Neural progenitor cell (in vitro differentiated cells): ENCODE measurements at regions not wholly inside any gene's neighbourhood (a gene's known extent, or its start where the extent isn't known, plus 50 kb on each side); places are given as distances from the start of the nearest gene placed in this dataset.
"Not testable (repeated sequence)": the region's sequence is repeated elsewhere in the genome, so short reads cannot be mapped to it uniquely, and the experiment has no call there.

Experiments used
- DNase-seq: peaks from one replicate; pipeline ENCODE4 v3.0.0-alpha.2; 2016; ENCODE audit warnings: low spot score
- H2AFZ ChIP-seq: fragments of 200-600 bp; sonication (generic); replicated peaks from 2 replicates; pipeline ENCODE4 v1.6.1; 2016; ENCODE audit warnings: antibody characterized with exemption
- H3F3A ChIP-seq: fragments of 200-600 bp; sonication (generic); 2 replicates; pipeline ENCODE4 v1.6.1; 2016; ENCODE audit warnings: antibody characterized with exemption, low read depth
- H3K27ac ChIP-seq: fragments of 200-600 bp; sonication (generic); 2 replicates; pipeline ENCODE4 v1.5.1; 2016; ENCODE audit warnings: mild to moderate bottlenecking
- H3K27me3 ChIP-seq: fragments of 200-600 bp; sonication (generic); 2 replicates; pipeline ENCODE4 v1.6.1; 2016; ENCODE audit warnings: mild to moderate bottlenecking, moderate library complexity
- H3K36me3 ChIP-seq: fragments of 200-600 bp; sonication (generic); 2 replicates; pipeline ENCODE4 v1.5.1; 2016
- H3K4me1 ChIP-seq: fragments of 200-600 bp; sonication (generic); 2 replicates; pipeline ENCODE4 v1.6.1; 2016; ENCODE audit warnings: mixed run types
- H3K4me2 ChIP-seq: fragments of 200-600 bp; sonication (generic); 2 replicates; pipeline ENCODE4 v1.6.1; 2016
- H3K4me3 ChIP-seq: fragments of 200-600 bp; sonication (generic); 2 replicates; pipeline ENCODE4 v1.5.1; 2016
- H3K79me2 ChIP-seq: fragments of 200-600 bp; sonication (generic); 2 replicates; pipeline ENCODE4 v1.6.1; 2016; ENCODE audit warnings: low read depth
- H3K9ac ChIP-seq: fragments of 200-600 bp; sonication (generic); 2 replicates; pipeline ENCODE4 v1.6.1; 2016
- H3K9me3 ChIP-seq: fragments of 200-600 bp; sonication (generic); 2 replicates; pipeline ENCODE4 v1.5.1; 2016; ENCODE audit warnings: low read depth
- H4K20me1 ChIP-seq: fragments of 200-600 bp; sonication (generic); 2 replicates; pipeline ENCODE4 v1.6.1; 2016; ENCODE audit warnings: low read depth
- H3K27ac Mint-ChIP-seq: 3 replicates; pipeline ENCODE4 v1.8.0; 2021; ENCODE audit warnings: mixed read lengths
- H3K27me3 Mint-ChIP-seq: 2 replicates; pipeline ENCODE4 v1.8.0; 2022; ENCODE audit warnings: low read depth, mild to moderate bottlenecking, inconsistent platforms, moderate library complexity, mixed read lengths; ENCODE audit not compliant: insufficient read depth
- H3K36me3 Mint-ChIP-seq: 3 replicates; pipeline ENCODE4 v1.8.0; 2021; ENCODE audit warnings: mixed read lengths
- H3K4me1 Mint-ChIP-seq: 3 replicates; pipeline ENCODE4 v1.8.0; 2021; ENCODE audit warnings: mixed read lengths
- H3K4me3 Mint-ChIP-seq: 3 replicates; pipeline ENCODE4 v1.8.0; 2021; ENCODE audit warnings: mild to moderate bottlenecking, moderate library complexity, mixed read lengths
- H3K9me3 Mint-ChIP-seq: 3 replicates; pipeline ENCODE4 v1.8.0; 2020; ENCODE audit warnings: mixed read lengths
- EZH2 ChIP-seq: fragments of 200-600 bp; sonication (generic); IDR thresholded peaks from 2 replicates; pipeline ENCODE4 v1.6.1; 2017; ENCODE audit warnings: antibody characterized with exemption, mild to moderate bottlenecking, moderate library complexity
- EZH2phosphoT487 ChIP-seq: fragments of 200-600 bp; sonication (generic); IDR thresholded peaks from 2 replicates; pipeline ENCODE4 v1.6.1; 2017; ENCODE audit warnings: antibody characterized with exemption
- TF ChIP-seq, protein P1 (sequence below): fragments of 200-600 bp; sonication (generic); IDR thresholded peaks from 2 replicates; pipeline ENCODE4 v1.5.1; 2017; ENCODE audit warnings: antibody characterized with exemption, mild to moderate bottlenecking

DNA sequence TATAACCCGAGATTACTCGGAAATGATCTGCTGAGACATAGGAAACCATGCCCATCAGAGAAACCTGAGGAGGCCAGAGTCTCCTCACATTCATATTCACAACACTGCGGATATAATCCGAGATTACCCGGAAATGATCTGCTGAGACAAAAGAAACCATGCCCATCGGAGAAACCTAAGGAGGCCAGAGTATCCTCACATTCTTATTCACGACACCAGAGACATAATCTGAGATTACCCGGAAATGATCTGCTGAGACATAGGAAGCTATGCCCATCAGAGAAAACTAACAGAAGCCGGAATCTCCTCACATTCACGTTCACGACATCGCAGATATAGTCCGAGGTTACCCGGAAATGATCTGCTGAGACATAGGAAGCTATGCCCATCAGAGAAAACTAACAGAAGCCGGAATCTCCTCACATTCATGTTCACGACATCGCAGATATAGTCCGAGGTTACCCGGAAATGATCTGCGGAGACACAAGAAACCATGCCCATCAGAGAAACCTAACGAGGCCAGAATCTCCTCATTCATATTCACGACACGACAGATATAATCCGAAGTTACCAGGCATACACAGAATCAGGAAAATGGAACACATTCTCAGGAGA, 422.3 kb upstream of the AKR1E2 start:
- H3K36me3 Mint-ChIP-seq, result no peaks in the 10 kb centered on the region
- no peaks in the 10 kb centered on the region for H3K27me3 ChIP-seq
- no peak overlapping the region for H3K27ac Mint-ChIP-seq
- peaks cover 6% of the 10 kb centered on the region for H3K4me1 Mint-ChIP-seq
- H4K20me1 ChIP-seq, result no peaks in the 10 kb centered on the region
- H3K4me3 ChIP-seq, result no peak overlapping the region
- no peaks in the 10 kb centered on the region for H3K36me3 ChIP-seq
- no peak overlapping the region for H3K4me2 ChIP-seq
- H3K9me3 ChIP-seq, result no peaks in the 10 kb centered on the region
- TF ChIP-seq EZH2phosphoT487 (no peak), EZH2 (no peak)
- TF ChIP-seq, protein P1, sequence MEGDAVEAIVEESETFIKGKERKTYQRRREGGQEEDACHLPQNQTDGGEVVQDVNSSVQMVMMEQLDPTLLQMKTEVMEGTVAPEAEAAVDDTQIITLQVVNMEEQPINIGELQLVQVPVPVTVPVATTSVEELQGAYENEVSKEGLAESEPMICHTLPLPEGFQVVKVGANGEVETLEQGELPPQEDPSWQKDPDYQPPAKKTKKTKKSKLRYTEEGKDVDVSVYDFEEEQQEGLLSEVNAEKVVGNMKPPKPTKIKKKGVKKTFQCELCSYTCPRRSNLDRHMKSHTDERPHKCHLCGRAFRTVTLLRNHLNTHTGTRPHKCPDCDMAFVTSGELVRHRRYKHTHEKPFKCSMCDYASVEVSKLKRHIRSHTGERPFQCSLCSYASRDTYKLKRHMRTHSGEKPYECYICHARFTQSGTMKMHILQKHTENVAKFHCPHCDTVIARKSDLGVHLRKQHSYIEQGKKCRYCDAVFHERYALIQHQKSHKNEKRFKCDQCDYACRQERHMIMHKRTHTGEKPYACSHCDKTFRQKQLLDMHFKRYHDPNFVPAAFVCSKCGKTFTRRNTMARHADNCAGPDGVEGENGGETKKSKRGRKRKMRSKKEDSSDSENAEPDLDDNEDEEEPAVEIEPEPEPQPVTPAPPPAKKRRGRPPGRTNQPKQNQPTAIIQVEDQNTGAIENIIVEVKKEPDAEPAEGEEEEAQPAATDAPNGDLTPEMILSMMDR, result no peak
- no peak for DNase-seq
- no peak overlapping the region for H3K4me3 Mint-ChIP-seq
- no peaks in the 10 kb centered on the region for H3K79me2 ChIP-seq
- H2AFZ ChIP-seq, result no peak overlapping the region
- H3K9ac ChIP-seq, result no peak overlapping the region
- H3F3A ChIP-seq, result no peaks in the 10 kb centered on the region
- no peak overlapping the region for H3K27ac ChIP-seq
- H3K4me1 ChIP-seq, result no peaks in the 10 kb centered on the region
- H3K9me3 Mint-ChIP-seq, result no peaks in the 10 kb centered on the region
- peaks cover 5% of the 10 kb centered on the region for H3K27me3 Mint-ChIP-seq

DNA sequence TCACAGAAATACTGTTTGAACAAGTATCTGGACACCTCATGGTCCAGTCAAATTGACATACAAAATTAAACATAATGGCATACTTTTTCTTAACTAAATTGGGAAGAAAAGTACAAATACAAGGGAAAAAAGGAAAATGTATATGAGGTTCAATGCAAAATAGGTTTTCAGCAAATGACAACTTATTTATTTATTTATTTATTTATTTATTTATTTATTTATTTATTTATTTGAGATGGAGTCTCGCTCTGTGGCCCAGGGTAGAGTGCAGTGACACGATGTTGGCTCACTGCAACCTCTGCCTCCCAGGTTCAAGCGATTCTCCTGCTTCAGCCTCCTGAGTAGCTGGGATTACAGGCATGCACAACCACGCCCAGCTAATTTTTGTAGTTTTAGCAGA, 424.9 kb upstream of the AKR1E2 start:
- H3K9me3 ChIP-seq, H3K27ac ChIP-seq, H3K27me3 ChIP-seq, H3F3A ChIP-seq, H3K4me3 ChIP-seq, H3K79me2 ChIP-seq, H4K20me1 ChIP-seq, DNase-seq, H3K4me1 Mint-ChIP-seq, H3K27ac Mint-ChIP-seq, H3K9me3 Mint-ChIP-seq, H3K4me3 Mint-ChIP-seq, H3K36me3 Mint-ChIP-seq, H2AFZ ChIP-seq, H3K4me1 ChIP-seq, H3K9ac ChIP-seq, H3K4me2 ChIP-seq, H3K27me3 Mint-ChIP-seq, H3K36me3 ChIP-seq: not testable (repeated sequence)

DNA sequence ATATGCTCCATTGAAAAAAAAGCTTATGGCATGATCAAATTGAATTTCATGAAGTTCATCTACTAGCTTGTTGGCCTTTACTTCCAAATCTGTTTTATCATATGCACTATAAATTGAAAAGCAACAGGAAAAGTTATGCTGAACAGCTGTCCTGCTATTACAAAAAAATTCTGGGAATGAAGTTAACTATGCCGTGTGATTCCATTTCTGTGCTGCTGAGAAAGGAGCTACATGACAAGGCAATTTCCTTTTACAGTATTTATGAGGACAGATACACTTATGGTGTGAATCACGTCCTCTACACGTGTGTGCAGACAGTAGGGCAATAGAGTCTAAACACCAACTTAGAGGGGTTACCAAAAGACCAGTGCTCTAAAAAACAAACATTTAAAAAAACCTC, 426.5 kb upstream of the AKR1E2 start:
- no peak overlapping the region for H2AFZ ChIP-seq

DNA sequence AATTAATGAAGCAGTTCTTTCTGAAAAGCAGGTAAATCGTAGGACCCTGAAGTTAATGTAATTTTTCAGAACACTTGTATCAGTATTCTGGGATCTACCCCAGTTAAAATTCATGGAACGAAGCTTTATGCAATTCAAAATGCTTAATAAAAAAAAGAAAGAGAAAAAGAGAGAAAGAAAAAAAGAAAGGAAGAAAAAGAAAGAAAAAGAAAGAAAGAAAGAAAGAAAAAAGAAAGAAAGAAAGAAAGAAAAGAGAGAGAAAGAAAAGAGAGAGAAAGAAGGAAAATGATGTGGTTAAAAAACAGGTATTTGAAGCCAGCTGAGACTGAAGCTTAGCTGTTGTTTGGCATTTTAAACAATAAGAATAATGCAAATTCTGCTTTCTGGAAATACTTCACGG, 427.4 kb upstream of the AKR1E2 start:
- Mint-ChIP-seq H3K4me3 (no peak overlapping the region), H3K9me3 (peaks cover 2% of the 10 kb centered on the region), H3K36me3 (no peaks in the 10 kb centered on the region), H3K27me3 (peaks cover 4% of the 10 kb centered on the region), H3K4me1 (no peaks in the 10 kb centered on the region), H3K27ac (no peak overlapping the region)
- no peaks in the 10 kb centered on the region for H3K9me3 ChIP-seq
- H3K4me2 ChIP-seq, result no peak overlapping the region
- no peak overlapping the region for H3K27ac ChIP-seq
- DNase-seq, result no peak
- no peaks in the 10 kb centered on the region for H3K4me1 ChIP-seq
- no peaks in the 10 kb centered on the region for H4K20me1 ChIP-seq
- no peaks in the 10 kb centered on the region for H3K36me3 ChIP-seq
- no peak overlapping the region for H3K4me3 ChIP-seq
- H3K27me3 ChIP-seq, result no peaks in the 10 kb centered on the region
- TF ChIP-seq EZH2, result no peak
- no peak for TF ChIP-seq EZH2phosphoT487
- TF ChIP-seq, protein P1, result no peak
- H3K79me2 ChIP-seq, result no peaks in the 10 kb centered on the region
- H3F3A ChIP-seq, result no peaks in the 10 kb centered on the region
- H2AFZ ChIP-seq, result no peak overlapping the region
- H3K9ac ChIP-seq, result no peak overlapping the region

More for the DNA sequence above, 426.5 kb upstream of the AKR1E2 start:
- Mint-ChIP-seq H3K4me3 (no peak overlapping the region), H3K27ac (no peak overlapping the region), H3K9me3 (peaks cover 2% of the 10 kb centered on the region), H3K4me1 (no peaks in the 10 kb centered on the region), H3K36me3 (no peaks in the 10 kb centered on the region), H3K27me3 (peaks cover 4% of the 10 kb centered on the region)
- TF ChIP-seq, protein P1, result no peak
- no peak for TF ChIP-seq EZH2phosphoT487
- Histone ChIP-seq H3K9ac (no peak overlapping the region), H3K4me1 (no peaks in the 10 kb centered on the region), H3F3A (no peaks in the 10 kb centered on the region), H3K4me2 (no peak overlapping the region), H3K4me3 (no peak overlapping the region), H3K36me3 (no peaks in the 10 kb centered on the region), H3K79me2 (no peaks in the 10 kb centered on the region), H4K20me1 (no peaks in the 10 kb centered on the region), H3K9me3 (no peaks in the 10 kb centered on the region), H3K27me3 (no peaks in the 10 kb centered on the region), H3K27ac (no peak overlapping the region)
- DNase-seq, result no peak
